Suprapubic skin (tissue), 4 donors: ENCODE measurements at regions not wholly inside any gene's neighbourhood (a gene's known extent, or its start where the extent isn't known, plus 50 kb on each side); places are given as distances from the start of the nearest gene placed in this dataset.

Source experiments
- DNase-seq, 2 donors: peaks; one replicate each; pipeline ENCODE4 v3.0.0-alpha.2; 2019; ENCODE audit warnings: low spot score in 2 of 2
- H3K27ac ChIP-seq: fragments of 200-600 bp; sonication (generic); one replicate; pipeline ENCODE4 v1.5.1; 2019
- H3K27me3 ChIP-seq: fragments of 200-600 bp; sonication (generic); one replicate; pipeline ENCODE4 v1.5.1; 2019
- H3K36me3 ChIP-seq: fragments of 200-600 bp; sonication (generic); one replicate; pipeline ENCODE4 v1.5.1; 2019
- H3K4me1 ChIP-seq: fragments of 200-600 bp; sonication (generic); one replicate; pipeline ENCODE4 v1.5.1; 2019
- H3K4me3 ChIP-seq: fragments of 200-600 bp; sonication (generic); one replicate; pipeline ENCODE4 v1.5.1; 2019; ENCODE audit warnings: mild to moderate bottlenecking
- H3K9me3 ChIP-seq: fragments of 200-600 bp; sonication (generic); one replicate; pipeline ENCODE4 v1.5.1; 2019
- CTCF ChIP-seq, 2 donors: fragments of 200-600 bp in 1 of 2; fragments of 450-650 bp in 1 of 2; sonication (generic) in 1 of 2; IDR thresholded peaks; one replicate each; pipeline ENCODE4 v1.5.1; 2016 to 2019; ENCODE audit warnings: antibody characterized with exemption in 2 of 2, mild to moderate bottlenecking in 1 of 2, moderate library complexity in 1 of 2
- EP300 ChIP-seq: sonication (generic); formaldehyde crosslinking; IDR thresholded peaks from one replicate; pipeline ENCODE4 v1.6.1; 2017; ENCODE audit warnings: antibody characterized with exemption
- POLR2A ChIP-seq, 2 donors: fragments of 450-650 bp; IDR thresholded peaks; one replicate each; pipeline ENCODE4 v1.6.1; 2017; ENCODE audit warnings: antibody characterized with exemption in 2 of 2, mild to moderate bottlenecking in 2 of 2, moderate library complexity in 2 of 2
- POLR2AphosphoS5 ChIP-seq, 3 donors: sonication (generic); formaldehyde crosslinking; IDR thresholded peaks; one replicate each; pipeline ENCODE4 v1.6.1; 2017; ENCODE audit warnings: antibody characterized with exemption in 3 of 3
- WGBS: methylation state at CpG from one replicate; pipeline ENCODE4 v1.1.5; 2018; 5-methylcytosine and 5-hydroxymethylcytosine counted together

- no peak for DNase-seq
- H3K4me1 ChIP-seq: no peaks in the 10 kb centered on the region
- 85% methylated on average over 3 of the region's 3 CpGs for WGBS
Measured at GRCh38 chr1:245039196-245039595, 115.6 kb upstream of the KIF26B start.

GRCh38 chr1:245036102-245036501 is 118.7 kb upstream of the KIF26B start:
- H3K9me3 ChIP-seq: no peaks in the 10 kb centered on the region
- no peak overlapping the region for H3K4me3 ChIP-seq
- DNase-seq: no peak
- H3K36me3 ChIP-seq: no peaks in the 10 kb centered on the region
- 94% methylated on average over 1 of the region's 1 CpG for WGBS
- H3K4me1 ChIP-seq: no peaks in the 10 kb centered on the region
- no peaks in the 10 kb centered on the region for H3K27me3 ChIP-seq
- TF ChIP-seq POLR2A (IDR thresholded peaks at IDR 0.05) (no peak), CTCF (IDR thresholded peaks at IDR 0.05) (no peak), EP300 (no peak), POLR2AphosphoS5 (IDR thresholded peaks at IDR 0.05) (no peak)
- H3K27ac ChIP-seq: no peak overlapping the region

More at GRCh38 chr1:245039196-245039595, 115.6 kb upstream of the KIF26B start:
- Histone ChIP-seq H3K36me3 (no peaks in the 10 kb centered on the region), H3K4me3 (no peak overlapping the region), H3K9me3 (no peaks in the 10 kb centered on the region), H3K27ac (no peak overlapping the region), H3K27me3 (no peaks in the 10 kb centered on the region)
- TF ChIP-seq CTCF (IDR thresholded peaks at IDR 0.05) (no peak), POLR2A (IDR thresholded peaks at IDR 0.05) (no peak), POLR2AphosphoS5 (IDR thresholded peaks at IDR 0.05) (no peak)

DNA sequence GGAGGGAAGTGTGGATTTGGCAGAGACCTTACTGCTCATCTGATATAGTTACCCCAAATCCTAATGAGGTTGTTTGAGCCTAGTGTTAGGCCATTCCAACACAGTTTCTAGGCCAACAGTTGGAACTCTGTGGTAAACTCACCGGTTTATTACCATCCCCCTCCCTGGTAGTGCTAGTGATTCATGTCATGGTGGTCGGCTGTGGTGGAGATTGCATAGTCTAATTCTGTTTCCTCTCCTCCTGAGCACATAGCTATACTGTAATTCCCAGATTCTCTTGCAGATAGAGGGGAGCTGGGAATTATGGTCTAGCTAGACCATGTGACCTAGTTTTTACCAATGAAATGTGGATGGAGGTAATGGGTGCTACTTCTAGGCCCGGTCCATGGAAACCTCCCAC is 123.7 kb upstream of the KIF26B start:
- TF ChIP-seq EP300 (no peak), POLR2A (IDR thresholded peaks at IDR 0.05) (no peak), CTCF (IDR thresholded peaks at IDR 0.05) (no peak), POLR2AphosphoS5 (IDR thresholded peaks at IDR 0.05) (no peak)
- H3K27ac ChIP-seq: no peak overlapping the region
- WGBS: 90% methylated on average over 3 of the region's 3 CpGs

DNA sequence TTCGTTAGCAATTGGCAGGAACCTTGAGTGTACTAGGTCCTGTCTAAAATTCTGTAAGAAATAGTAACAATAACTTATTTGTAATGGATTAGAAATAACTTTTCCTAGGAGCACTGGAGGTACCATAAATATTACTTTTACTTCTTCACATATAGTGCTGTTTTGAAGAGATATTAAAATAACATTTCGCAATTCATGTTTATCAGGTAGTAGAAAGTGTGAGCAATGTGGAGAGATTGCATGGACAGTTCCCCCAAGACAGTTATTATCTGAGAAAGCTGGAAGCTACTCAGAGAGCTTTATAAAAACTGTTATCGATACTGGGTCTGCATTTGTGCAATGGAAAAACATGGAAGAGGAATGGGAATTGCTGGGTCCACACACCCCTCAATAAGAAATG is 128.5 kb upstream of the KIF26B start:
- Histone ChIP-seq H3K36me3 (no peaks in the 10 kb centered on the region), H3K27me3 (no peaks in the 10 kb centered on the region), H3K4me1 (no peaks in the 10 kb centered on the region), H3K4me3 (no peak overlapping the region), H3K9me3 (no peaks in the 10 kb centered on the region), H3K27ac (no peak overlapping the region)
- TF ChIP-seq EP300 (no peak), POLR2A (IDR thresholded peaks at IDR 0.05) (no peak), POLR2AphosphoS5 (IDR thresholded peaks at IDR 0.05) (no peak), CTCF (IDR thresholded peaks at IDR 0.05) (no peak)
- DNase-seq: no peak
- 93% methylated on average over 3 of the region's 3 CpGs for WGBS

More for the DNA sequence above, 123.7 kb upstream of the KIF26B start:
- Histone ChIP-seq H3K27me3 (no peaks in the 10 kb centered on the region), H3K4me3 (no peak overlapping the region), H3K36me3 (no peaks in the 10 kb centered on the region), H3K4me1 (no peaks in the 10 kb centered on the region), H3K9me3 (no peaks in the 10 kb centered on the region)
- DNase-seq: no peak

DNA sequence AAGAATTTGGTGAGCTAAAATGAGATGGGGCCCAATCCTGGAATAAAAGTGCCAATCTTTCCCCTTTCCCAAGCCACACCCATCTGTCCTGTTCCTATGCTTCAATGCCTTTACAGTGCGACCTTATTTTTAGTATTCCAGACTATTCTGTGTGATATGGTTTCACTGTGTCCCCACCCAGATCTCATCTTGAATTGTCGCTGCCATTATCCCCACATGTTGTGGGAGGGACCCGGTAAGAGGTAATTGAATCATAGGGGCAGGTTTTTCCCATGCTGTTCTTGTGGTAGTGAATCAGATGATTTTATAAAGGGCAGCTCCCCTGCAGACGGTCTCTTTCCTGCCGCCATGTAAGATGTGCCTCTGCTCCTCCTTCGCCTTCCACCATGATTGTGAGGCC is 129.3 kb upstream of the KIF26B start:
- H3K27me3 ChIP-seq: no peaks in the 10 kb centered on the region
- H3K36me3 ChIP-seq: no peaks in the 10 kb centered on the region
- no peaks in the 10 kb centered on the region for H3K4me1 ChIP-seq
- H3K4me3 ChIP-seq: no peak overlapping the region
- WGBS: 93% methylated on average over 6 of the region's 6 CpGs
- TF ChIP-seq CTCF (IDR thresholded peaks at IDR 0.05) (no peak), POLR2A (IDR thresholded peaks at IDR 0.05) (no peak), EP300 (no peak), POLR2AphosphoS5 (IDR thresholded peaks at IDR 0.05) (no peak)
- no peak for DNase-seq
- no peaks in the 10 kb centered on the region for H3K9me3 ChIP-seq
- no peak overlapping the region for H3K27ac ChIP-seq
